HUDEP-2 (cell line): ENCODE measurements at regions not wholly inside any gene's neighbourhood (a gene's known extent, or its start where the extent isn't known, plus 50 kb on each side); places are given as distances from the start of the nearest gene placed in this dataset.

Source experiments
- DNase-seq, 76 experiments: peaks; one replicate each; lab custom pipeline; 2025; ENCODE audit not compliant: unreplicated experiment in 76 of 76; lab: John Stamatoyannopoulos, UW

- no peak for DNase-seq
These were observed 109.0 kb downstream of the LRIG3 start for GRCh38 chr12:58811346-58811745.

GRCh38 chr12:58812214-58812613, 108.1 kb downstream of the LRIG3 start:
- DNase-seq = no peak

- no peak for DNase-seq
These were observed 106.3 kb downstream of the LRIG3 start for GRCh38 chr12:58814036-58814435.

GRCh38 chr12:58815235-58815634, 105.1 kb downstream of the LRIG3 start:
- DNase-seq = no peak

- no peak for DNase-seq
These were observed 101.8 kb downstream of the LRIG3 start for GRCh38 chr12:58818546-58818945.

GRCh38 chr12:58819345-58819744, 101.0 kb downstream of the LRIG3 start:
- DNase-seq = no peak

- no peak for DNase-seq
These were observed 100.3 kb downstream of the LRIG3 start for GRCh38 chr12:58819985-58820384.
